ENCODE measurements at regions not wholly inside any gene's neighbourhood (a gene's known extent, or its start where the extent isn't known, plus 50 kb on each side); places are given as distances from the start of the nearest gene placed in this dataset.

GRCh38 chr11:92796744-92797143 lies 172.7 kb upstream of the MTNR1B start:
- H3K9me2 ChIP-seq (ENCODE audit: insufficient read depth) = no peaks in the 10 kb centered on the region
- no peaks in the 10 kb centered on the region for H3K36me3 ChIP-seq (ENCODE audit: low read depth)
- DNase-seq = no peak
- no peaks in the 10 kb centered on the region for H3K27me3 ChIP-seq (replicated peaks; ENCODE audit: insufficient read depth)
- no peak overlapping the region for H2AFZ ChIP-seq
- no peaks in the 10 kb centered on the region for H3K79me2 ChIP-seq (ENCODE audit: insufficient read depth)
- H3K9me3 ChIP-seq (ENCODE audit: low read depth) = no peaks in the 10 kb centered on the region
- H3K4me2 ChIP-seq (ENCODE audit: unreplicated experiment) = no peak overlapping the region
- TF ChIP-seq EZH2 (IDR thresholded peaks at IDR 0.05; ENCODE audit: insufficient read depth, poor library complexity, severe bottlenecking) (no peak), EZH2phosphoT487 (IDR thresholded peaks at IDR 0.05; ENCODE audit: insufficient read depth, low read depth) (no peak)
- no peak overlapping the region for H3K9ac ChIP-seq
- in situ Hi-C loops (cut with MboI) = no loop called here
- H3K4me1 ChIP-seq (ENCODE audit: insufficient read depth) = no peaks in the 10 kb centered on the region
- no peaks in the 10 kb centered on the region for H3F3A ChIP-seq (ENCODE audit: insufficient read depth)
- H3K27ac ChIP-seq = no peak overlapping the region
- no peaks in the 10 kb centered on the region for H4K20me1 ChIP-seq (ENCODE audit: insufficient read depth)
- 5 to 11% methylated on average over 1 of the region's 1 CpG for WGBS, 2 experiments (ENCODE audit: low coverage in 1 of 2, low lambda C conversion rate in 2 of 2, missing lambda C conversion rate in 2 of 2)
- H3K4me3 ChIP-seq = no peak overlapping the region

- no peaks in the 10 kb centered on the region for H3K79me2 ChIP-seq (ENCODE audit: insufficient read depth)
- H3K27ac ChIP-seq = no peak overlapping the region
- no peak overlapping the region for H3K4me3 ChIP-seq
- in situ Hi-C loops (cut with MboI) = no loop called here
- no peak overlapping the region for H3K9ac ChIP-seq
- H3F3A ChIP-seq (ENCODE audit: insufficient read depth) = no peaks in the 10 kb centered on the region
- TF ChIP-seq EZH2 (IDR thresholded peaks at IDR 0.05; ENCODE audit: insufficient read depth, poor library complexity, severe bottlenecking) = no peak
- TF ChIP-seq EZH2phosphoT487 (IDR thresholded peaks at IDR 0.05; ENCODE audit: insufficient read depth, low read depth) = no peak
- no peak overlapping the region for H2AFZ ChIP-seq
- H3K27me3 ChIP-seq (replicated peaks; ENCODE audit: insufficient read depth) = no peaks in the 10 kb centered on the region
- H3K4me2 ChIP-seq (ENCODE audit: unreplicated experiment) = no peak overlapping the region
- no peaks in the 10 kb centered on the region for H3K9me3 ChIP-seq (ENCODE audit: low read depth)
- H3K36me3 ChIP-seq (ENCODE audit: low read depth) = no peaks in the 10 kb centered on the region
- WGBS, 2 experiments (ENCODE audit: low coverage in 1 of 2, low lambda C conversion rate in 2 of 2, missing lambda C conversion rate in 2 of 2) = 39 to 46% methylated on average over 6 of the region's 6 CpGs
- no peaks in the 10 kb centered on the region for H3K4me1 ChIP-seq (ENCODE audit: insufficient read depth)
- DNase-seq = no peak
- H4K20me1 ChIP-seq (ENCODE audit: insufficient read depth) = no peaks in the 10 kb centered on the region
- H3K9me2 ChIP-seq (ENCODE audit: insufficient read depth) = no peaks in the 10 kb centered on the region
Measured at GRCh38 chr11:92797874-92798273, 171.6 kb upstream of the MTNR1B start.

- H3K27me3 ChIP-seq (replicated peaks; ENCODE audit: insufficient read depth) = no peaks in the 10 kb centered on the region
- H3K27ac ChIP-seq = no peak overlapping the region
- TF ChIP-seq EZH2phosphoT487 (IDR thresholded peaks at IDR 0.05; ENCODE audit: insufficient read depth, low read depth) = no peak
- TF ChIP-seq EZH2 (IDR thresholded peaks at IDR 0.05; ENCODE audit: insufficient read depth, poor library complexity, severe bottlenecking) = no peak
- H3K4me2 ChIP-seq (ENCODE audit: unreplicated experiment) = no peak overlapping the region
- H3K9me2 ChIP-seq (ENCODE audit: insufficient read depth) = no peaks in the 10 kb centered on the region
- no peak overlapping the region for H3K4me3 ChIP-seq
- H3K9me3 ChIP-seq (ENCODE audit: low read depth) = no peaks in the 10 kb centered on the region
- in situ Hi-C loops (cut with MboI) = no loop called here
- DNase-seq = no peak
- H3K36me3 ChIP-seq (ENCODE audit: low read depth) = no peaks in the 10 kb centered on the region
- no peak overlapping the region for H3K9ac ChIP-seq
- H4K20me1 ChIP-seq (ENCODE audit: insufficient read depth) = no peaks in the 10 kb centered on the region
- H3K4me1 ChIP-seq (ENCODE audit: insufficient read depth) = no peaks in the 10 kb centered on the region
- no peaks in the 10 kb centered on the region for H3F3A ChIP-seq (ENCODE audit: insufficient read depth)
- 62 to 64% methylated on average over 13 of the region's 13 CpGs for WGBS, 2 experiments (ENCODE audit: low coverage in 1 of 2, low lambda C conversion rate in 2 of 2, missing lambda C conversion rate in 2 of 2)
- H3K79me2 ChIP-seq (ENCODE audit: insufficient read depth) = no peaks in the 10 kb centered on the region
- no peak overlapping the region for H2AFZ ChIP-seq
Measured at GRCh38 chr11:92801685-92802084, 167.8 kb upstream of the MTNR1B start.

GRCh38 chr11:92802644-92803043 lies 166.8 kb upstream of the MTNR1B start:
- Histone ChIP-seq H3K9ac (no peak overlapping the region), H3K27me3 (replicated peaks; ENCODE audit: insufficient read depth) (no peaks in the 10 kb centered on the region), H3K4me2 (ENCODE audit: unreplicated experiment) (no peak overlapping the region), H3K27ac (no peak overlapping the region), H4K20me1 (ENCODE audit: insufficient read depth) (no peaks in the 10 kb centered on the region), H3K4me3 (no peak overlapping the region), H3K4me1 (ENCODE audit: insufficient read depth) (no peaks in the 10 kb centered on the region), H3K36me3 (ENCODE audit: low read depth) (no peaks in the 10 kb centered on the region), H3K9me2 (ENCODE audit: insufficient read depth) (no peaks in the 10 kb centered on the region), H3F3A (ENCODE audit: insufficient read depth) (no peaks in the 10 kb centered on the region), H3K79me2 (ENCODE audit: insufficient read depth) (no peaks in the 10 kb centered on the region), H2AFZ (no peak overlapping the region), H3K9me3 (ENCODE audit: low read depth) (no peaks in the 10 kb centered on the region)
- no peak for DNase-seq
- WGBS, 2 experiments (ENCODE audit: low coverage in 1 of 2, low lambda C conversion rate in 2 of 2, missing lambda C conversion rate in 2 of 2) = 26 to 31% methylated on average over 2 of the region's 2 CpGs
- TF ChIP-seq EZH2 (IDR thresholded peaks at IDR 0.05; ENCODE audit: insufficient read depth, poor library complexity, severe bottlenecking) = no peak
- no peak for TF ChIP-seq EZH2phosphoT487 (IDR thresholded peaks at IDR 0.05; ENCODE audit: insufficient read depth, low read depth)
- in situ Hi-C loops (cut with MboI) = no loop called here

- 7 to 23% methylated on average over 1 of the region's 1 CpG for WGBS, 2 experiments (ENCODE audit: low coverage in 1 of 2, low lambda C conversion rate in 2 of 2, missing lambda C conversion rate in 2 of 2)
- in situ Hi-C loops (cut with MboI) = no loop called here
Measured at GRCh38 chr11:92803391-92803790, 166.1 kb upstream of the MTNR1B start.

More at GRCh38 chr11:92803391-92803790, 166.1 kb upstream of the MTNR1B start:
- Histone ChIP-seq H4K20me1 (ENCODE audit: insufficient read depth) (no peaks in the 10 kb centered on the region), H3K9ac (no peak overlapping the region), H3K9me2 (ENCODE audit: insufficient read depth) (no peaks in the 10 kb centered on the region), H3K4me2 (ENCODE audit: unreplicated experiment) (no peak overlapping the region), H3K4me3 (no peak overlapping the region), H3K79me2 (ENCODE audit: insufficient read depth) (no peaks in the 10 kb centered on the region), H3K36me3 (ENCODE audit: low read depth) (no peaks in the 10 kb centered on the region), H3K27ac (no peak overlapping the region), H3K9me3 (ENCODE audit: low read depth) (no peaks in the 10 kb centered on the region), H3K4me1 (ENCODE audit: insufficient read depth) (no peaks in the 10 kb centered on the region), H3K27me3 (replicated peaks; ENCODE audit: insufficient read depth) (no peaks in the 10 kb centered on the region), H3F3A (ENCODE audit: insufficient read depth) (no peaks in the 10 kb centered on the region), H2AFZ (no peak overlapping the region)
- no peak for DNase-seq
- TF ChIP-seq EZH2 (IDR thresholded peaks at IDR 0.05; ENCODE audit: insufficient read depth, poor library complexity, severe bottlenecking) = no peak
- TF ChIP-seq EZH2phosphoT487 (IDR thresholded peaks at IDR 0.05; ENCODE audit: insufficient read depth, low read depth) = no peak

Measured in GM23248 (cell line).